ENCODE measurements at regions not wholly inside any gene's neighbourhood (a gene's known extent, or its start where the extent isn't known, plus 50 kb on each side); places are given as distances from the start of the nearest gene placed in this dataset.
A peak's percentile ranks its signal among the peaks of the same experiment; 100 is the strongest.

DNA sequence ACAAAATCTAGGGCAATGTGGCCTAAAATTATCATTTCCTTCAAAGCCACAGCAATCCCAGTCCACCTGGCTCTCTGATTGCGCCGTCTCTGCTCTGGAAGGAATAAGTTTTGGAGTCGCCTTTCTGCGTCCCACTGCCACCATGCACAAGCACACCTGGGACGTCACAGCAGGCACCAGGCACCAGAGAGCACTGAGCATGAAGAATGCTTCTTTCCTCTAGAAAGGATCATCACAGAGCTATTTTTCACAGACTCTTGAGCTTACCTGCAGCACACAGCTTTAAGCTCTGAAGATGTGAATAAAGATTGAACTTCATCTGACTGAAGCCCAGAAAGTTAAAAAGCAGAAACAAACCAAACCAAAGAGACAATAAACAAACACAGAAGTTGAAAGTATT is 170.0 kb upstream of the PPARGC1A start:
- H3K36me3 ChIP-seq, result no peaks in the 10 kb centered on the region
- 46 to 58% methylated on average over 5 of the region's 5 CpGs for WGBS, 2 donors
- H3K4me3 ChIP-seq (replicated peaks in 1 of 3), result no peak overlapping the region
- peaks cover 18 to 35% of the 10 kb centered on the region in 2 donors for H3K4me1 ChIP-seq
- no peaks in the 10 kb centered on the region for H3K27me3 ChIP-seq
- DNase-seq, result peak; percentile 50 to 66
- intact Hi-C loops (cut with DNase I), result no loop called here
- TF ChIP-seq POLR2A (IDR thresholded peaks at IDR 0.05), result peak in 1 of 2 donors; percentile 69
- TF ChIP-seq, protein P1, sequence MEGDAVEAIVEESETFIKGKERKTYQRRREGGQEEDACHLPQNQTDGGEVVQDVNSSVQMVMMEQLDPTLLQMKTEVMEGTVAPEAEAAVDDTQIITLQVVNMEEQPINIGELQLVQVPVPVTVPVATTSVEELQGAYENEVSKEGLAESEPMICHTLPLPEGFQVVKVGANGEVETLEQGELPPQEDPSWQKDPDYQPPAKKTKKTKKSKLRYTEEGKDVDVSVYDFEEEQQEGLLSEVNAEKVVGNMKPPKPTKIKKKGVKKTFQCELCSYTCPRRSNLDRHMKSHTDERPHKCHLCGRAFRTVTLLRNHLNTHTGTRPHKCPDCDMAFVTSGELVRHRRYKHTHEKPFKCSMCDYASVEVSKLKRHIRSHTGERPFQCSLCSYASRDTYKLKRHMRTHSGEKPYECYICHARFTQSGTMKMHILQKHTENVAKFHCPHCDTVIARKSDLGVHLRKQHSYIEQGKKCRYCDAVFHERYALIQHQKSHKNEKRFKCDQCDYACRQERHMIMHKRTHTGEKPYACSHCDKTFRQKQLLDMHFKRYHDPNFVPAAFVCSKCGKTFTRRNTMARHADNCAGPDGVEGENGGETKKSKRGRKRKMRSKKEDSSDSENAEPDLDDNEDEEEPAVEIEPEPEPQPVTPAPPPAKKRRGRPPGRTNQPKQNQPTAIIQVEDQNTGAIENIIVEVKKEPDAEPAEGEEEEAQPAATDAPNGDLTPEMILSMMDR (IDR thresholded peaks at IDR 0.05), result no peak
- H3K27ac ChIP-seq, result peak overlapping the region; percentile 66 to 74 (median 66)
- H3K9me3 ChIP-seq, result no peaks in the 10 kb centered on the region

DNA sequence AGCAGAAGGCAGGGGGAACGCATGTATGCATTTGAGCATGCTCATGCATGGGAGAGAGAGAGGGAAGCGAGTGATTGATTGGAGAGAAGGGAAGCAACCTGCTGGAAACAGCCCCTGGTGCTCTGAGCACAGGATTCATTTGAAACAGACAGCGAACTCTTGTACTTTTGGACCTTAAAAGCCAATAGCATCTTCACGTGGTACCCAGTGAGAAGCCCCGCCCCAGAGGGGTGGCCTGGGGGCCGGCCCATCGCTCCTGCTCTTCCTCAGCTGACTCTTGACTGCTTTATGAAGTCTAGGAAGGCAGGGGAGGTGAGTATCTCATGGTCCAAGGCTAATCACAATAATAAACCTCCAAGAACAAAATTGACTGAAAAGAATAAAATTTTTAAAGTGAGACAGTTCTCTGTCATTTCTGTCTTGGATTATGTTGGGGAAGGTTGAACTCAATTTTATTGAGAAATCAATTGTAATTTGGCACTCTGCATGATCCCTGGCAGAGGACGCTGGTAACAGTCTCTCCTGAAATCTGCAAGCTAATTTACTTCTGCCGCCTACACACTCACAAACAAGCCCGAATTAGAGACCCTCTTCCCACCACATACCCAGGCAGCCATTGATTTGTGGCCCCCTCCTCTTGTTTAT is 168.2 kb upstream of the PPARGC1A start:
- Histone ChIP-seq H3K4me3 (replicated peaks in 1 of 3) (no peak overlapping the region), H3K36me3 (no peaks in the 10 kb centered on the region), H3K4me1 (peaks cover 18 to 28% of the 10 kb centered on the region in 2 donors), H3K27ac (peak overlapping the region in 1 of 3 donors; percentile 74), H3K27me3 (no peaks in the 10 kb centered on the region), H3K9me3 (no peaks in the 10 kb centered on the region)
- intact Hi-C loops (cut with DNase I), result no loop called here
- TF ChIP-seq, protein P1 (IDR thresholded peaks at IDR 0.05), result no peak
- TF ChIP-seq POLR2A (IDR thresholded peaks at IDR 0.05), result no peak
- DNase-seq, result no peak
- 82 to 84% methylated on average over 10 of the region's 10 CpGs for WGBS, 2 donors

DNA sequence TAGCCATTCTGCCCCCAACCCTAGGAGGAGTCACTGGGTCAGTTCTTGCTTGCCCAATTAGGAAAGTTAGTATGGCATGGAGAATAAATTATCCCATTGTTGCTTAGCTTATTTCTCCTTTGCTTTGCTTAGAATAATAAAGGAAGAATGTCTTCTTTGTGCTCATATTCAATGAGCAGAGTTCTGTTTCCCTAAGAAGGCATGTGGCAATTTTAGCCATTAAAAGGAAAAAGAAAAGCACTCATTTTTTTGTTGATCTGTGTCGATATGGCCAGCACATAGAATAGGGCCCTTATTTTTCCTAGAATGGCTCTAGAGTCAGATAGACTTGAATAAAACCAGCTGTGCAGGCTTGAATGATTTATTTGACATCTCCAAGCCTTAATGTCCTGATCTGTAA is 166.4 kb upstream of the PPARGC1A start:
- Histone ChIP-seq H3K4me1 (peaks cover 18 to 28% of the 10 kb centered on the region in 2 donors), H3K27ac (peak overlapping the region; percentile 1 to 76 (median 68)), H3K4me3 (replicated peaks in 1 of 3) (no peak overlapping the region), H3K36me3 (no peaks in the 10 kb centered on the region), H3K27me3 (no peaks in the 10 kb centered on the region), H3K9me3 (no peaks in the 10 kb centered on the region)
- intact Hi-C loops (cut with DNase I), result no loop called here
- DNase-seq, result no peak
- 69 to 77% methylated on average over 1 of the region's 1 CpG for WGBS, 2 donors
- TF ChIP-seq POLR2A (IDR thresholded peaks at IDR 0.05), result no peak
- TF ChIP-seq, protein P1 (IDR thresholded peaks at IDR 0.05), result no peak

DNA sequence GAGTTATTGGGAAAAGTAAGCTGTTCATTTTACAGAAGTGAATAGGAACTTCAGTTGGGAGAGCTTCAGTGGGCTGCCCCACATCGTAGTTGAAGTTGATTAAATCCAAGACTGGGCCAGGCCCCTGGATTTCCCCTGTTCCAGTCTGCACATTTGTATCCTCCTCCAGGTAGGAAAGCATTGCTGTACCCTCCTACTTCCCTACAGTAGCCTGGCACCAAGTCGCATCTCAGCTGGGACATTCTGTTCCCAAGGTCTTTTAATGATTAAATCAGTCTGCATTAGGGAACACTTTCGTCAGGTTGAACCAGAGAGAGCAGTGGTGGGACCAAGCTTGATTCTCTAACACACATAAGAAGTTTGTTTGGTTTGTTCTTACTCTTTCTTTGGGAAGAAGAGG is 165.8 kb upstream of the PPARGC1A start:
- Histone ChIP-seq H3K4me3 (replicated peaks in 1 of 3) (no peak overlapping the region), H3K27me3 (no peaks in the 10 kb centered on the region), H3K4me1 (peaks cover 16 to 23% of the 10 kb centered on the region in 2 donors), H3K9me3 (no peaks in the 10 kb centered on the region), H3K36me3 (no peaks in the 10 kb centered on the region), H3K27ac (peak overlapping the region in 2 of 3 donors; percentile 68 to 76)
- WGBS, 2 donors, result 95 to 97% methylated on average over 3 of the region's 3 CpGs
- no peak for DNase-seq
- intact Hi-C loops (cut with DNase I), result no loop called here
- TF ChIP-seq, protein P1 (IDR thresholded peaks at IDR 0.05), result no peak
- TF ChIP-seq POLR2A (IDR thresholded peaks at IDR 0.05), result no peak

DNA sequence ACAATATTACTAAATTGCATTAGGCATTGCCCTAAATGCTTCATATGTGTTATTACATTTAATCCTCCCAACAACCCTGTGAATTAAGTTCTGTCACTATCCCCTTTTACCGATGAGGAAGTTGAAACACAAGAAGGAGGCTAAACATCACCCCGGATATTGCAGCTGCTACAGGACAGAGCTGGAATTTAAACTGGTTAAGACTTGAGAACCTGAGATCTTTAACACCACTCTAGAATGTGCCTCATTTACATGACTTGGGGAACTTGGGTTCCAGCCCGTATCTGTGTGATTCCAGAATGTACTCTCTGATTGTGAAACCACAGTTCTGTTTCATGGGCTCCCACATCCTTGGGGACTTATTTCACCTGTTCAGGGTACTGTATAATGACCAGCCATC is 165.1 kb upstream of the PPARGC1A start:
- DNase-seq, result no peak
- Histone ChIP-seq H3K36me3 (no peaks in the 10 kb centered on the region), H3K27me3 (no peaks in the 10 kb centered on the region), H3K4me1 (peaks cover 13 to 16% of the 10 kb centered on the region in 2 donors), H3K4me3 (replicated peaks in 1 of 3) (no peak overlapping the region), H3K27ac (no peak overlapping the region), H3K9me3 (no peaks in the 10 kb centered on the region)
- 87 to 93% methylated on average over 3 of the region's 3 CpGs for WGBS, 2 donors
- no peak for TF ChIP-seq POLR2A (IDR thresholded peaks at IDR 0.05)
- TF ChIP-seq, protein P1 (IDR thresholded peaks at IDR 0.05), result no peak
- intact Hi-C loops (cut with DNase I), result no loop called here
